ENCODE measurements at regions not wholly inside any gene's neighbourhood (a gene's known extent, or its start where the extent isn't known, plus 50 kb on each side); places are given as distances from the start of the nearest gene placed in this dataset.
"Not testable (repeated sequence)": the region's sequence is repeated elsewhere in the genome, so short reads cannot be mapped to it uniquely, and the experiment has no call there.

- H3F3A ChIP-seq (ENCODE audit: insufficient read depth); H2AFZ ChIP-seq; H3K4me3 ChIP-seq; H3K9ac ChIP-seq; H3K79me2 ChIP-seq (ENCODE audit: insufficient read depth); H3K4me1 ChIP-seq (ENCODE audit: insufficient read depth); H3K9me2 ChIP-seq (ENCODE audit: insufficient read depth); H3K27me3 ChIP-seq (replicated peaks; ENCODE audit: insufficient read depth); in situ Hi-C loops (cut with MboI); H3K4me2 ChIP-seq (ENCODE audit: unreplicated experiment); H3K36me3 ChIP-seq (ENCODE audit: low read depth); H4K20me1 ChIP-seq (ENCODE audit: insufficient read depth); DNase-seq; H3K27ac ChIP-seq; H3K9me3 ChIP-seq (ENCODE audit: low read depth): not testable (repeated sequence)
- 73 to 78% methylated on average over 13 of the region's 13 CpGs for WGBS, 2 experiments (ENCODE audit: low coverage in 1 of 2, low lambda C conversion rate in 2 of 2, missing lambda C conversion rate in 2 of 2)
These were observed 97.5 kb upstream of the ANKRD30BL start for GRCh38 chr2:132259276-132259675.

DNA sequence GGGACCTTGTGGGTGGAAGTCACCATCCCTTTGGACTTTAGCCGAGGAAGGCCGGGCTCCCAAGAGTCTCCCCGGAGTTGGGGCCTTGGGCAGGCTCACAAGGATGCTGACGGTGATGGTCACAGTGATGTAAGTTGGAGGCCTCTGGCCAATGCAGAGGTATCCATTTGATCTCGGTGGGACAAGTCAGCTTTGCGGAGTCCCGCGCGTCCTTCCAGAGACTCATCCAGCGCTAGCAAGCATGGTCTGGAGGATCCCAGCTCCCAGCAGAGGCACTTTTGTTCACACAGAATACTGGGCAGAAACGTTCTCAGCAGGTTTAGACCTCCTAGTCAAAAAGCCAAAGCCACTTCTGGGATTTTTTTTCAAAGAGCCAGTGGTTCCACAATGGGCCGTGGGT is 103.8 kb upstream of the ANKRD30BL start:
- in situ Hi-C loops (cut with MboI); H3K79me2 ChIP-seq (ENCODE audit: insufficient read depth); H3K9me2 ChIP-seq (ENCODE audit: insufficient read depth): not testable (repeated sequence)

DNA sequence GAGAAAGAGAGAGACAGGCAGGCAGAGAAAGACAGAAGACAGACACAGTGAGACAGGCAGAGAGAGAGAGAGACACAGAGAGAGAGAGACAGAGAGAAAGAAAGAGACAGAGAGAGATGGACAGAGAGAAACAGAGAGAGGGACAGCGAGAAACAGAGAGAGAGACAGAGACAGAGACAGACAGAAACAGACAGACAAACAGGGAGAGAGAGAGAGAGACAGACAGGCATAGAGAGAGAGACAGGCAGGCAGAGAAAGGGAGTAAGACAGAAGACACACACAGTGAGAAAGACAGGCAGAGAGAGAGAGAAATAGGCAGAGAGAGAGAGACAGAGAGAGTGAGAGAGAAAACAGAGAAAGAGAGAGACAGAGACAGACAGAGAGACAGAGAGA is 105.3 kb upstream of the ANKRD30BL start:
- no peak overlapping the region for H3K27ac ChIP-seq
- H2AFZ ChIP-seq, result peak overlapping the region; percentile 70
- in situ Hi-C loops (cut with MboI), result no loop called here
- peaks cover 10% of the 10 kb centered on the region for H3K27me3 ChIP-seq (replicated peaks; ENCODE audit: insufficient read depth)
- TF ChIP-seq EZH2 (IDR thresholded peaks at IDR 0.05; ENCODE audit: insufficient read depth, poor library complexity, severe bottlenecking), result no peak
- no peak for TF ChIP-seq EZH2phosphoT487 (IDR thresholded peaks at IDR 0.05; ENCODE audit: insufficient read depth, low read depth)
- 0 out of 2 replicates have a peak overlapping the region, but pooled peaks have one; percentile 8 for H3K9ac ChIP-seq
- H3K9me2 ChIP-seq (ENCODE audit: insufficient read depth), result no peaks in the 10 kb centered on the region
- peak overlapping the region; percentile 31; the same call in 1 of the 2 replicates for H3K4me3 ChIP-seq
- H3K4me1 ChIP-seq (ENCODE audit: insufficient read depth), result 0 out of 2 replicates have a peak, but pooled peaks cover 3% of the 10 kb centered on the region
- no peaks in the 10 kb centered on the region for H3K36me3 ChIP-seq (ENCODE audit: low read depth)
- 43% methylated on average over 1 of the region's 1 CpG for whole genome bisulfite sequencing, 2 experiments (ENCODE audit: low coverage in 1 of 2, low lambda C conversion rate in 2 of 2, missing lambda C conversion rate in 2 of 2)
- no peak for DNase-seq
- H3K9me3 ChIP-seq (ENCODE audit: low read depth), result no peaks in the 10 kb centered on the region
- peak overlapping the region; percentile 65 for H3K4me2 ChIP-seq (ENCODE audit: unreplicated experiment)
- no peaks in the 10 kb centered on the region for H3F3A ChIP-seq (ENCODE audit: insufficient read depth)
- no peaks in the 10 kb centered on the region for H3K79me2 ChIP-seq (ENCODE audit: insufficient read depth)
- H4K20me1 ChIP-seq (ENCODE audit: insufficient read depth), result no peaks in the 10 kb centered on the region

More for the DNA sequence above, 103.8 kb upstream of the ANKRD30BL start:
- H3K9ac ChIP-seq; H3K36me3 ChIP-seq (ENCODE audit: low read depth); H3K9me3 ChIP-seq (ENCODE audit: low read depth); H2AFZ ChIP-seq; DNase-seq; H3K4me1 ChIP-seq (ENCODE audit: insufficient read depth); H3K4me2 ChIP-seq (ENCODE audit: unreplicated experiment); H3K4me3 ChIP-seq; H3K27ac ChIP-seq; H3F3A ChIP-seq (ENCODE audit: insufficient read depth); H4K20me1 ChIP-seq (ENCODE audit: insufficient read depth): not testable (repeated sequence)
- 78 to 83% methylated on average over 12 of the region's 12 CpGs for WGBS, 2 experiments (ENCODE audit: low coverage in 1 of 2, low lambda C conversion rate in 2 of 2, missing lambda C conversion rate in 2 of 2)
- peaks cover 10% of the 10 kb centered on the region for H3K27me3 ChIP-seq (replicated peaks; ENCODE audit: insufficient read depth)

DNA sequence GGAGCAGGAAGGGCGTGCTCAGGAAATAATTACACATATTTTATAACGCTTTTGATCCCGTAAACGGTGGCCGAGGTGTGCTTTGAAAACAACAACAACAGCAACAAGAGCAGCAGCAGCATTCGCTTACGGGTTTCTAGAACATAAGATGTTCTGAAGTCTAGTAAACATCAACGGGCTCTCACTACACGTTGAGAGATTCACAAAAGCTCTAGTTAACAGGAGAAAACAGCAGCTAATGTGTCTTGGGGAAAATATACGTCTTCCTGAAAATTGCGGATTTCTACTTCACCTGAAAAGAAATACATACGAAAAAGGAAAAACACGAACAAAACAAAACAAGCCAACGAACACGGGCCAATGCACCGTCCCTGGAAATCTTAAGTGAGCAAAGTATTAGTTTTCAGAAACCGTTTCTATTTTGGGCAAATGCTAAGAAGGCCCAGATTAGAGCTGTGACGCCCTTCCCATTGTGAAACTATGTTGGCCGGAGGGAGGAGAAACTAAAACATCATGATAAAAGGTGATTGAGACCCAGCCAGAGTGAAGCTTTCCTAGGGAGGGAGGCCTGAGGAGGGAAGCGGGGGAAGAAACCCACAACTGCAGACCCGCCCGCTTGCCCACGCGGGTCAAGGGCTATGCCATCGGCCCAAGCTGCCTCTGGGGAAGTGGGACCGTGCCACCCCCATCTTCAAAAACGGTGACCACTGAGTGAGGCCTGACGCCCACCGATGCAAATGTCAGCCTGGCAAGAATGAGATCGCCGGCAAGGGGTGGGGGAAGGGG is 105.9 kb upstream of the ANKRD30BL start:
- Histone ChIP-seq H2AFZ (peak overlapping the region; percentile 70), H3K4me3 (peak overlapping the region; percentile 31), H3K27me3 (replicated peaks; ENCODE audit: insufficient read depth) (peaks cover 10% of the 10 kb centered on the region), H3K4me2 (ENCODE audit: unreplicated experiment) (peak overlapping the region; percentile 65), H3K9ac (peak overlapping the region; percentile 8; the same call in 1 of the 2 replicates)
- in situ Hi-C loops (cut with MboI); H3K9me3 ChIP-seq (ENCODE audit: low read depth); H3K9me2 ChIP-seq (ENCODE audit: insufficient read depth); H3F3A ChIP-seq (ENCODE audit: insufficient read depth); H3K4me1 ChIP-seq (ENCODE audit: insufficient read depth); H4K20me1 ChIP-seq (ENCODE audit: insufficient read depth); H3K79me2 ChIP-seq (ENCODE audit: insufficient read depth); H3K36me3 ChIP-seq (ENCODE audit: low read depth); H3K27ac ChIP-seq: not testable (repeated sequence)
- peak; percentile 61 for DNase-seq
- 14 to 19% methylated on average over 31 of the region's 31 CpGs for WGBS, 2 experiments (ENCODE audit: low coverage in 1 of 2, low lambda C conversion rate in 2 of 2, missing lambda C conversion rate in 2 of 2)

DNA sequence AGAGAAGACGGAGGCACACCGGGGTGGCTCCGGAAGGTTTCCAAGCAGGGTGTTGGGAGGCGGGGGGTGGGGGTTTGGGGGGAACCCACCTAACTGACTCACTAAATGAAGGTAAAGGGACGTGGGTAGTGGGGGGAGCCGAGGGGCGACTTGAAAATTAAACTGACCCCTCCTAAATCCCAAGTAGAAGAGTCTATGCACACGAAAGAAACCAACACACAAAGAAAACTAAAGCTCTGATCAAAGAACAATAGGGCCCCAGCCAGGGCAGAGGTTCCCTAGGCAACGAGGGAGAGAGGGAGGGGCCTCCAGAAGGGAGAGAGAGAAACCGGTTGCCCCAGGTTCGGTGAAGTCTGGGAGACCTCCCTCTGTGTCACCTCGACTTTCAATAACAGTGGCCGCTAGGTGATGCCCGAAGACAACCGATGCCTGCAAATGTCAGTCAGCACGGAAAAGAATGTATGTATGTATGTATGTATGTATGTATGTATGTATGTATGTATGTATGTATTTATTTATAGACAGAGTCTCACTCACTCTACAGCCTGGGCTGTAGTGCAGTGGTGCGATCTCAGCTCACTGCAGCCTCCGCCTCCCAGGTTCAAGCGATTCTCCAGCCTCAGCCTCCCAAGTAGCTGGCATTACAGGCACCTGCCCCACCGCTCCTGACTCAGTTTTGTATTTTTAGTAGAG is 106.7 kb upstream of the ANKRD30BL start:
- peak; percentile 38 for DNase-seq
- H3K9ac ChIP-seq, result not testable (repeated sequence)

More for the DNA sequence above, 106.7 kb upstream of the ANKRD30BL start:
- H3F3A ChIP-seq (ENCODE audit: insufficient read depth); H3K9me2 ChIP-seq (ENCODE audit: insufficient read depth); H3K4me1 ChIP-seq (ENCODE audit: insufficient read depth); H3K79me2 ChIP-seq (ENCODE audit: insufficient read depth); H4K20me1 ChIP-seq (ENCODE audit: insufficient read depth); H3K27ac ChIP-seq; H3K9me3 ChIP-seq (ENCODE audit: low read depth); H3K36me3 ChIP-seq (ENCODE audit: low read depth); in situ Hi-C loops (cut with MboI): not testable (repeated sequence)
- peak overlapping the region; percentile 53; the same call in 1 of the 2 replicates for H3K4me3 ChIP-seq
- peaks cover 10% of the 10 kb centered on the region for H3K27me3 ChIP-seq (replicated peaks; ENCODE audit: insufficient read depth)
- H3K4me2 ChIP-seq (ENCODE audit: unreplicated experiment), result peak overlapping the region; percentile 65
- peak overlapping the region; percentile 54; the same call in 1 of the 2 replicates for H2AFZ ChIP-seq
- 33 to 38% methylated on average over 15 to 20 of the region's 20 CpGs for WGBS, 2 experiments (ENCODE audit: low coverage in 1 of 2, low lambda C conversion rate in 2 of 2, missing lambda C conversion rate in 2 of 2)

Data from GM23248 (cell line).